ENCODE measurements at regions not wholly inside any gene's neighbourhood (a gene's known extent, or its start where the extent isn't known, plus 50 kb on each side); places are given as distances from the start of the nearest gene placed in this dataset.

DNA sequence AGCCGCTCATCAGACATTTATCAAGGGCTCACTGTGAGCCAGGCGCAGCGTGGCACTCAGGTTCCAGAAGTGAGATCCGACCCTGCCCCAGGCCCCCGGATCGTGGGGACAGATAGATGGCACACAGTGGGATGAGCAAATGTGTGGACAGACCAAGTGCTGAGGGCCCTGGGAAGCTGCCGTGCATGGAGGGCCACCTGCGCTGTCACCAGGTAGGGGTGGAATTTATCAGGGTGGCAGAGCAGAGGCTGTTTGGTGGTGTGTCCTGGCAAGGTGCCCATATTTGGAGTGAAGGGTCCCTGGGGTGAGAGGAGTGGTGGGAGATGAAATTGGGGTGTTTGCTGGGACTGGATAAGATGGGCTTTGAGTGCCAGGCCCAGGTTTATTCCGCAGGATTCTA, 92.8 kb upstream of the HS6ST1 start:
- Mint-ChIP-seq H3K4me3 (no peak overlapping the region), H3K36me3 (peaks cover 6% of the 10 kb centered on the region; the same call in 1 of the 2 replicates), H3K4me1 (peaks cover 44% of the 10 kb centered on the region), H3K9me3 (peaks cover 9% of the 10 kb centered on the region), H3K27ac (no peak overlapping the region), H3K27me3 (ENCODE audit: low read depth) (no peaks in the 10 kb centered on the region)
- ATAC-seq (no peak), DNase-seq (ENCODE audit: low spot score) (no peak)
- TF ChIP-seq, protein P1, sequence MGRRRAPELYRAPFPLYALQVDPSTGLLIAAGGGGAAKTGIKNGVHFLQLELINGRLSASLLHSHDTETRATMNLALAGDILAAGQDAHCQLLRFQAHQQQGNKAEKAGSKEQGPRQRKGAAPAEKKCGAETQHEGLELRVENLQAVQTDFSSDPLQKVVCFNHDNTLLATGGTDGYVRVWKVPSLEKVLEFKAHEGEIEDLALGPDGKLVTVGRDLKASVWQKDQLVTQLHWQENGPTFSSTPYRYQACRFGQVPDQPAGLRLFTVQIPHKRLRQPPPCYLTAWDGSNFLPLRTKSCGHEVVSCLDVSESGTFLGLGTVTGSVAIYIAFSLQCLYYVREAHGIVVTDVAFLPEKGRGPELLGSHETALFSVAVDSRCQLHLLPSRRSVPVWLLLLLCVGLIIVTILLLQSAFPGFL (CRISPR knock-in tag; IDR thresholded peaks at IDR 0.05; ENCODE audit: borderline replicate concordance) = no peak
- TF ChIP-seq AFF4 (CRISPR knock-in tag; IDR thresholded peaks at IDR 0.05; ENCODE audit: borderline replicate concordance) (no peak), ZNF416 (CRISPR knock-in tag; IDR thresholded peaks at IDR 0.05) (no peak), PRDM15 (CRISPR knock-in tag; IDR thresholded peaks at IDR 0.05) (no peak), ZNF396 (CRISPR knock-in tag; IDR thresholded peaks at IDR 0.05; ENCODE audit: borderline replicate concordance) (no peak), ZNF121 (CRISPR knock-in tag; IDR thresholded peaks at IDR 0.05) (no peak), CREB1 (CRISPR knock-in tag; IDR thresholded peaks at IDR 0.05) (no peak), TCF7 (CRISPR knock-in tag; IDR thresholded peaks at IDR 0.05; ENCODE audit: low read depth) (no peak)
- TF ChIP-seq, protein P2, sequence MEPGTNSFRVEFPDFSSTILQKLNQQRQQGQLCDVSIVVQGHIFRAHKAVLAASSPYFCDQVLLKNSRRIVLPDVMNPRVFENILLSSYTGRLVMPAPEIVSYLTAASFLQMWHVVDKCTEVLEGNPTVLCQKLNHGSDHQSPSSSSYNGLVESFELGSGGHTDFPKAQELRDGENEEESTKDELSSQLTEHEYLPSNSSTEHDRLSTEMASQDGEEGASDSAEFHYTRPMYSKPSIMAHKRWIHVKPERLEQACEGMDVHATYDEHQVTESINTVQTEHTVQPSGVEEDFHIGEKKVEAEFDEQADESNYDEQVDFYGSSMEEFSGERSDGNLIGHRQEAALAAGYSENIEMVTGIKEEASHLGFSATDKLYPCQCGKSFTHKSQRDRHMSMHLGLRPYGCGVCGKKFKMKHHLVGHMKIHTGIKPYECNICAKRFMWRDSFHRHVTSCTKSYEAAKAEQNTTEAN (CRISPR knock-in tag; IDR thresholded peaks at IDR 0.05) = no peak
- ChIA-PET CTCF (interaction anchor here (0.5 kb wide), 1 partner anchor 559 kb away, joined by 5 read pairs; no protein-coding TSS in a partner anchor), POLR2A (no interaction called here)

DNA sequence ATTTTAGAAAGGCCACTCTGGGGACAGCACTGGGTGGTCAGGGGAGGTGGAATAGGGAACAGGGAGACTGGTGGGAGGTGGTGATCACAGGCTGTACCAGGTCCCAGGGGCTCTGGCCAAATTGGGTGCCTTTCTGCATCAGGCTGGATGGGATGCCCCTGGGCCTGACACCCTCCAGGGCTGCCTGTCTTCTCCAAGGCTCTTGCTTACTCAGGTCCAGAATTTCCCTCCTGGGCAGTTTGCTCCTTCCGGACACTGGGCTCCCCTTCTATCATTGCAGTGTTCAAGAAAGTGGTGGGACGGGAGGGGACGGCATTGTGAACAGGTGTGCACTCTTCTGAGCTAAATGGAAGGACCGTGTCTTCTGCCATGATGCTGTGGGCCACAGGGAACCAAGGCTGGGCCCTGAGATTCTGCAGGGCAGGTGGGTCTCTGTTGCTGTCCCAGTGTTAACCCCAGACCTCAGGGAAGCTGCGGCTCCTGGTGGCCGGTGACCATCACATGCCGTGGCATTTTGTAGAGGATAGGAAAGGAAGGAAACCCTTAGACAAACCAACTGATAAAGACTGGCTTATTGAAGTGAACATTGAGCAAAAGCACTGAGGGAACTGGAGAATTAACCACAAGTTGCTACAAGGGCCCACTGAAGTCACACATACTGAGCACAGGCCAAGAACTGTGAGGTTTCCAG, 93.7 kb upstream of the HS6ST1 start:
- Mint-ChIP-seq H3K9me3 (peaks cover 9% of the 10 kb centered on the region), H3K4me1 (peaks cover 35% of the 10 kb centered on the region), H3K4me3 (no peak overlapping the region), H3K36me3 (peaks cover 6% of the 10 kb centered on the region; the same call in 1 of the 2 replicates), H3K27me3 (ENCODE audit: low read depth) (no peaks in the 10 kb centered on the region), H3K27ac (no peak overlapping the region)
- ChIA-PET CTCF (no interaction called here), POLR2A (no interaction called here)
- DNase-seq (ENCODE audit: low spot score) (no peak), ATAC-seq (no peak)
- TF ChIP-seq, protein P3, sequence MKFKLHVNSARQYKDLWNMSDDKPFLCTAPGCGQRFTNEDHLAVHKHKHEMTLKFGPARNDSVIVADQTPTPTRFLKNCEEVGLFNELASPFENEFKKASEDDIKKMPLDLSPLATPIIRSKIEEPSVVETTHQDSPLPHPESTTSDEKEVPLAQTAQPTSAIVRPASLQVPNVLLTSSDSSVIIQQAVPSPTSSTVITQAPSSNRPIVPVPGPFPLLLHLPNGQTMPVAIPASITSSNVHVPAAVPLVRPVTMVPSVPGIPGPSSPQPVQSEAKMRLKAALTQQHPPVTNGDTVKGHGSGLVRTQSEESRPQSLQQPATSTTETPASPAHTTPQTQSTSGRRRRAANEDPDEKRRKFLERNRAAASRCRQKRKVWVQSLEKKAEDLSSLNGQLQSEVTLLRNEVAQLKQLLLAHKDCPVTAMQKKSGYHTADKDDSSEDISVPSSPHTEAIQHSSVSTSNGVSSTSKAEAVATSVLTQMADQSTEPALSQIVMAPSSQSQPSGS (CRISPR knock-in tag; IDR thresholded peaks at IDR 0.05; ENCODE audit: borderline replicate concordance, low read depth) = no peak
- no peak for TF ChIP-seq IRF1 (CRISPR knock-in tag; IDR thresholded peaks at IDR 0.05)
